ENCODE measurements at regions not wholly inside any gene's neighbourhood (a gene's known extent, or its start where the extent isn't known, plus 50 kb on each side); places are given as distances from the start of the nearest gene placed in this dataset.
"Not testable (repeated sequence)": the region's sequence is repeated elsewhere in the genome, so short reads cannot be mapped to it uniquely, and the experiment has no call there.

DNA sequence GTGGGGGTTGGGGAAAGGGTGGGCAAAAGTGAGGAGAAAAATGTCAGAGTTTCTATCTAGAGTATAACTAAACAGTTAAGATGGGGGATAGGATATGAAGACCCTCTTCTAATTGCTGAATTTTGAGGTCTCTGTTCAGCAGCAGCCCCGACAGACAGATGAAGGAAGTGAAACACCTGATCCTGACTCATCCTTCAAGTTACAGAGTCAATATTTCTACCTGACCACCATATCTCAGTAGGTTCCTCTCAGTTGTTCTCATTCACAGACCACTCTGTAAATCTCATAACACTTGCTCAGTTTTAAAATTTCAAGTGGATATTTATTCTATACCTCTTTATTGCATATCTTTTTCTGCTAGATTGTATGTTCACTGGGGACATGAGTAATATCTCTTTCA lies 69.5 kb downstream of the CCDC54 start:
- no peaks in the 10 kb centered on the region for H3K27me3 ChIP-seq (ENCODE audit: control insufficient read depth, insufficient read depth, low read length)
- no peak overlapping the region for H3K27ac ChIP-seq (ENCODE audit: low read length)
- no peak overlapping the region for H3K9ac ChIP-seq (ENCODE audit: low read length)
- peaks cover 3% of the 10 kb centered on the region for H3K4me1 ChIP-seq (ENCODE audit: control insufficient read depth, low read depth, low read length)
- H3K9me3 ChIP-seq (ENCODE audit: control insufficient read depth, low read depth, low read length): no peaks in the 10 kb centered on the region
- H3K36me3 ChIP-seq (ENCODE audit: control insufficient read depth, low read depth, low read length): no peaks in the 10 kb centered on the region
- H3K4me3 ChIP-seq (ENCODE audit: low read length): no peak overlapping the region

DNA sequence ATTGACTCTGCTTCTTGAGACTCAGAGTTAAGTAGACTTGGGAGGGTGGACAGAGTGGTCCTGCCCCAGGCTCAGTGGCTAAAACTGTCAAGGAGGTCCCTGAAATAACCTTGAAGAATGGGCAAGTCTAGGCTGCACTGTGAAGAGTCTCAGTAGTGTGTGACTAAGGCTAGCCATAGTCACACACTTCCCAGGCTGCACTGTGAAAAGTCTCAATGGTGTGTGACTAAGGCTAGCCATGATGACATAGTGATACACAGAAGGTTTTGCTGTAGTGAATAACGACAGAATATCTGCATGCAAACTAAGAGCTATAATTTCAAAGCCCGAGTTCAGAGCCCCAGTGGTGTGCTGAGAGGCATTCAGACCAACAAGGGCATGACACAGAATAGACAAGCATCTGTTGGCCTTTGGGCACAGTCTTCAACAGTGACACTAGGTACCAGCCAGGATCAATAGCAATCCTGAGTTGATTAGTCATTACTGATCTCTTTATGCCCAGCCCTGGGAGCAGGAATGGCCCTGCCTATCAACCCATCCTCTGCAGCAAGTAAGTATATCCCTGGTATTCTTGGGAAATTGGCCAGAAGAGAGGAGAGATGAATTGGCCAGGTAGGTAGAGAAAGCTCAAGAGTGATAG lies 72.4 kb upstream of the BBX start:
- Histone ChIP-seq H3K9ac (ENCODE audit: low read length) (no peak overlapping the region), H3K36me3 (ENCODE audit: control insufficient read depth, low read depth, low read length) (no peaks in the 10 kb centered on the region)

DNA sequence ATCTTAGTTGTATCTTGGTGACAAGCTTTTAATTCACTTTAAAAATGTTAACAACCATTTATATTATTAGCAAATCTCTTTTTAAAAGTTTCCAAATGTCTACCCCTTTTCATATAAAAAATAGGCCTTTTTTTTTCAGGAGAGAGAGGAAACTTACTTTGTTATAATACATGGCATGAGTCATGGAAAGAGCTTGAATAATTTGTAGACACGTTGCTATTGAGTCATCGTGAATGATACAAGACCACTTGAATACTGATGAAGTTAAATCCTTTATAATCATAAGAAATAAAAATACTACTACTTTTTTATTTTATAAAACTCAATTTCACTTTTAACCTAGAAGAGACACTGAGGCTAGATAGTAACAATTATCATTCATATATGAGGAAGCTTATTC lies 70.3 kb upstream of the BBX start:
- Histone ChIP-seq H3K36me3 (ENCODE audit: control insufficient read depth, low read depth, low read length) (no peaks in the 10 kb centered on the region), H3K27me3 (ENCODE audit: control insufficient read depth, insufficient read depth, low read length) (no peaks in the 10 kb centered on the region), H3K27ac (ENCODE audit: low read length) (no peak overlapping the region), H3K9ac (ENCODE audit: low read length) (no peak overlapping the region), H3K9me3 (ENCODE audit: control insufficient read depth, low read depth, low read length) (no peaks in the 10 kb centered on the region), H3K4me1 (ENCODE audit: control insufficient read depth, low read depth, low read length) (no peaks in the 10 kb centered on the region), H3K4me3 (ENCODE audit: low read length) (no peak overlapping the region)

More for the DNA sequence above, 72.4 kb upstream of the BBX start:
- no peak overlapping the region for H3K27ac ChIP-seq (ENCODE audit: low read length)
- H3K4me1 ChIP-seq (ENCODE audit: control insufficient read depth, low read depth, low read length): no peaks in the 10 kb centered on the region
- no peaks in the 10 kb centered on the region for H3K9me3 ChIP-seq (ENCODE audit: control insufficient read depth, low read depth, low read length)
- H3K27me3 ChIP-seq (ENCODE audit: control insufficient read depth, insufficient read depth, low read length): no peaks in the 10 kb centered on the region
- no peak overlapping the region for H3K4me3 ChIP-seq (ENCODE audit: low read length)

DNA sequence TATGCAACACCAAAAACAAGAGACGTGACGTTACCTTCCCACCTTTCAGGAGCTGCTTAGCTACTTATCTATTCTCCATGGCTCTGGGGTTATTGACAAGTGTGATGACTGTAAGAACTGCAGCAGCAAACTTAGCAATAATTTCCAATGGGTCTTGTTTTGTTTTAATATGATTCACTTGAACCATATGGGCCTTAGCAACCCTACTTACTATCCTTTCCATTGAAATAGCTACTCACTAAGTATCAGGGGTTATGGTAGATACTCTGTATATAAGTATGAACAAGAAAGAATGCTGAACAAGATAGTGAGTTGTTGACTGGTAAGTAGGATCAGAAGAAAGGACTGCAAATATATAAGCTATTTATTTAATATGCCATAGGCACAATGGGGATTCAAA lies 69.3 kb upstream of the BBX start:
- no peaks in the 10 kb centered on the region for H3K27me3 ChIP-seq (ENCODE audit: control insufficient read depth, insufficient read depth, low read length)
- H3K9ac ChIP-seq (ENCODE audit: low read length): no peak overlapping the region
- H3K27ac ChIP-seq (ENCODE audit: low read length): no peak overlapping the region
- H3K4me1 ChIP-seq (ENCODE audit: control insufficient read depth, low read depth, low read length): no peaks in the 10 kb centered on the region
- no peaks in the 10 kb centered on the region for H3K9me3 ChIP-seq (ENCODE audit: control insufficient read depth, low read depth, low read length)
- no peaks in the 10 kb centered on the region for H3K36me3 ChIP-seq (ENCODE audit: control insufficient read depth, low read depth, low read length)
- no peak overlapping the region for H3K4me3 ChIP-seq (ENCODE audit: low read length)

DNA sequence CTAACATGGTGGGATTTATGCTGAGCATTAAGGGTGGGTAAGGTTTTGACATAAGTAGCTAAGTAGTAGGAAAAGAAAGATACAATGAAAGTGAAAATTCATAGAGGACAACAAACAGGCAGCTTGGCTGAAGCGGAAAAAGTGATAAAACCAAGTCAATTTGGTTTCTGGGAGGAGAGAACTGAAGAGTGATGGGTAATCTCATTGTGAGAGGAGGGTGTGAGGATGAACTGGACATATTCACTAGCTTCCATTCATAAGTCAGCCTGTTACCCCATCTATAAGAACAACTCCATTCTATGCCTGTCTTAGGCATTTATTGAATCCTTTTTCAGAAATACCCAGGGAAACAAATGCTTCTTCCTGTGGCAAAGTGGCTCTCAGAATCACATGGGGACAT lies 67.1 kb upstream of the BBX start:
- Histone ChIP-seq H3K27me3 (ENCODE audit: control insufficient read depth, insufficient read depth, low read length) (no peaks in the 10 kb centered on the region), H3K9ac (ENCODE audit: low read length) (no peak overlapping the region), H3K4me1 (ENCODE audit: control insufficient read depth, low read depth, low read length) (no peaks in the 10 kb centered on the region), H3K9me3 (ENCODE audit: control insufficient read depth, low read depth, low read length) (no peaks in the 10 kb centered on the region), H3K27ac (ENCODE audit: low read length) (no peak overlapping the region), H3K4me3 (ENCODE audit: low read length) (no peak overlapping the region), H3K36me3 (ENCODE audit: control insufficient read depth, low read depth, low read length) (no peaks in the 10 kb centered on the region)

DNA sequence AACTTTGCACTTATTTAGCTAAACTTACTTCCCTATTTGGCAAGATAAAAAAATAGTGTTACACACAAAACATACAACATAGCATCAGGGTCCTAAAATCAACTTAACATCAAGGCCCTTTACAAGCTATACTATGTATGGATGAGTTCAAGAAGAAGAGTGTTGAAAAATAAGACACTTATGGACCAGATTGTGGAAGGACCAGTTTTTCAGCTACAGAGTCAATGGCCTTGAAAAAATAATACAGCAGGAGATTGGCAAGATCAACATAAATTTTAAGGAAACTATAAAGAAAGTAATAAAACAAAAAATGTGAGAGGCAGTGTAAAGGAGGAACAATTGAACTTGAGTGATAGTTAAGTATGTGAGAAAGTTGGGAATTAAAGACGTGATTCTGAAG lies 66.3 kb upstream of the BBX start:
- Histone ChIP-seq H3K4me3 (ENCODE audit: low read length) (no peak overlapping the region), H3K9me3 (ENCODE audit: control insufficient read depth, low read depth, low read length) (no peaks in the 10 kb centered on the region), H3K4me1 (ENCODE audit: control insufficient read depth, low read depth, low read length) (peaks cover 1% of the 10 kb centered on the region), H3K9ac (ENCODE audit: low read length) (no peak overlapping the region), H3K27me3 (ENCODE audit: control insufficient read depth, insufficient read depth, low read length) (no peaks in the 10 kb centered on the region), H3K36me3 (ENCODE audit: control insufficient read depth, low read depth, low read length) (no peaks in the 10 kb centered on the region), H3K27ac (ENCODE audit: low read length) (no peak overlapping the region)

DNA sequence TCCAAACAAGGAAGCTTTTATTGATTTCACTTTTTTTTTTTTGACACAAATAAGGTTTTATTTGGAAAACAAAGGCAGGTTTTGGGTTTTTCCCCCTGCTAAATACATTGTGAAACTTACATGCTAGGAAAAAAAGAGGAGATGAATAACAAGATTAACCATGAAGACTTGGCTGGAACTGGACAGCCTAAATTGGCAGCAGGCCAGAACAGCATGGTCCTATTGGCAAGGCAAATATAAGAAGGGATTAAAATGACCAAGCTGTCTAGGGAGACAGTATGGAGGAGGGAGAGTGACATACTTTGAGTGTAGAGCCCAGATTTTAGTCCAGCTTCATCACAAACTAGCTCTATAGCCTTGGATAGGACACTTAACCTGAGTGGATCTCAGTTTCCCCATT lies 63.9 kb upstream of the BBX start:
- no peaks in the 10 kb centered on the region for H3K9me3 ChIP-seq (ENCODE audit: control insufficient read depth, low read depth, low read length)
- peaks cover 12% of the 10 kb centered on the region for H3K4me1 ChIP-seq (ENCODE audit: control insufficient read depth, low read depth, low read length)
- H3K4me3 ChIP-seq (ENCODE audit: low read length): no peak overlapping the region
- no peak overlapping the region for H3K27ac ChIP-seq (ENCODE audit: low read length)
- H3K27me3 ChIP-seq (ENCODE audit: control insufficient read depth, insufficient read depth, low read length): no peaks in the 10 kb centered on the region
- no peak overlapping the region for H3K9ac ChIP-seq (ENCODE audit: low read length)
- H3K36me3 ChIP-seq (ENCODE audit: control insufficient read depth, low read depth, low read length): no peaks in the 10 kb centered on the region

DNA sequence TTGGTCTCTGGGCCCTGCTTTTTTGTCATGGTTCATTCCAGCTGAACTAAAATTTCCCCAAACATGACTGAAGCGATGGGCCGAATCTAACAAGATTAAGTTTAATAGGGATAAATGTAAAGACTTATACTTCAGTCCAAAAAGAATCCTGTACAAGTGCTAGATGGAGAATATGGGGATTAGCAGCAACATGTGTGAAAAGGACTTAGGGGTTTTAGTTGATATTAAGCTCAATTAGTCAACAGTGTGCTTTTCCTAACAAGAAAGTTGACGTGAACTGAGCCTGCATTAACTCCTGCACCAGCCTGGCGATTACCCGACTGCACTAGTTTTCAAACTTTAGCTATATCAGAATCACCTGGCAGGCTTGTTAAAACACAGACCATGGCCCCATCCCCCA lies 61.0 kb upstream of the BBX start:
- Histone ChIP-seq H3K27ac (ENCODE audit: low read length) (no peak overlapping the region), H3K36me3 (ENCODE audit: control insufficient read depth, low read depth, low read length) (no peaks in the 10 kb centered on the region), H3K4me3 (ENCODE audit: low read length) (no peak overlapping the region), H3K4me1 (ENCODE audit: control insufficient read depth, low read depth, low read length) (peaks cover 12% of the 10 kb centered on the region), H3K9me3 (ENCODE audit: control insufficient read depth, low read depth, low read length) (no peaks in the 10 kb centered on the region), H3K27me3 (ENCODE audit: control insufficient read depth, insufficient read depth, low read length) (no peaks in the 10 kb centered on the region), H3K9ac (ENCODE audit: low read length) (no peak overlapping the region)

DNA sequence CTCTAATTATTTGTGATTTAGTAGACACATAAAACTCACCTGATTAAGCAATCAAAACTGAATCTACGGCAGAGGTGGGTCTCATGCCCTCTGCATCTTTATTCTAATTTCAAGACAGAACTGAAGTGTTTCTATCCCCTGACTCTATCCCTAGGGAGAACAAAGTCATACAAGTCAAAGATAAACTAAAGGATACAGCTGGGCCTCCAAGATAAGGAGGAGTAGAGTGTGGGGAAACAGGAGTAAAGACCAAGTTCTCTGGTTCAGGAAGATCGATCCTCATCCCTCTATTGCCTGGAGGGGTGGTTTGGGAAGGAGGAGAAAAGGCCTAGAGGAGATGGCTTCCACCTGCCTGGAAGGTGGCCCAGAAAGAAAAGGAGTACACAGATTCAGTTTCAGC lies 58.7 kb upstream of the BBX start:
- Histone ChIP-seq H3K4me3 (ENCODE audit: low read length) (no peak overlapping the region), H3K36me3 (ENCODE audit: control insufficient read depth, low read depth, low read length) (no peaks in the 10 kb centered on the region)

DNA sequence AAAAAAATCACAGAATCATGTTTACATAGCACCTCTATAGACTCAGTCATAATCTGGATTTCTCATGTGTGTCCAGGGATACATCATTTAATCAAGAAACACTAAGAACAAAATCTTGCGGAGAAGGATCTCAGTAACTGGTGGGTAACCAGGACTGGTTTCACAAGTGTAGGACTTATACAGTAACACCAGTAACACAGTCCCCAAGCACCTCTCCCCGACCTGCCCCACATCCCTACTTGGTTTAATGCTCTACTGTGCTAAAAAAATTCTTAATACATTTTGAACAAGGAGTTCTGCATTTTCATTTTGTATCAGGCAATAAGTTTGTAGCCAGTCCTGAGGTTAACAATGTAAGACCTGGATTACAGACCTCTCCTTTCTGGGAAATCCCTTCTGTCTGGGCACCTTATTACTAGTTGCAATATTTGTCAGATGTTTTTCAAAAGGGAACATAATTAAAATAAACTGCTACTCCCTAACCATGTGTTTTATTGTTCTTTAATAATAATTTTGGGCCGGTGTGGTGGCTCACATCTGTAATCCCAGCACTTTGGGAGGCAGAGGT lies 57.6 kb upstream of the BBX start:
- peaks cover 12% of the 10 kb centered on the region for H3K4me1 ChIP-seq (ENCODE audit: control insufficient read depth, low read depth, low read length)
- no peak overlapping the region for H3K4me3 ChIP-seq (ENCODE audit: low read length)
- H3K9ac ChIP-seq (ENCODE audit: low read length): no peak overlapping the region
- no peaks in the 10 kb centered on the region for H3K9me3 ChIP-seq (ENCODE audit: control insufficient read depth, low read depth, low read length)
- H3K27me3 ChIP-seq (ENCODE audit: control insufficient read depth, insufficient read depth, low read length): no peaks in the 10 kb centered on the region
- no peak overlapping the region for H3K27ac ChIP-seq (ENCODE audit: low read length)
- no peaks in the 10 kb centered on the region for H3K36me3 ChIP-seq (ENCODE audit: control insufficient read depth, low read depth, low read length)

More for the DNA sequence above, 58.7 kb upstream of the BBX start:
- H3K27me3 ChIP-seq (ENCODE audit: control insufficient read depth, insufficient read depth, low read length): no peaks in the 10 kb centered on the region
- H3K9me3 ChIP-seq (ENCODE audit: control insufficient read depth, low read depth, low read length): no peaks in the 10 kb centered on the region
- no peak overlapping the region for H3K27ac ChIP-seq (ENCODE audit: low read length)
- H3K4me1 ChIP-seq (ENCODE audit: control insufficient read depth, low read depth, low read length): peaks cover 12% of the 10 kb centered on the region
- H3K9ac ChIP-seq (ENCODE audit: low read length): no peak overlapping the region

DNA sequence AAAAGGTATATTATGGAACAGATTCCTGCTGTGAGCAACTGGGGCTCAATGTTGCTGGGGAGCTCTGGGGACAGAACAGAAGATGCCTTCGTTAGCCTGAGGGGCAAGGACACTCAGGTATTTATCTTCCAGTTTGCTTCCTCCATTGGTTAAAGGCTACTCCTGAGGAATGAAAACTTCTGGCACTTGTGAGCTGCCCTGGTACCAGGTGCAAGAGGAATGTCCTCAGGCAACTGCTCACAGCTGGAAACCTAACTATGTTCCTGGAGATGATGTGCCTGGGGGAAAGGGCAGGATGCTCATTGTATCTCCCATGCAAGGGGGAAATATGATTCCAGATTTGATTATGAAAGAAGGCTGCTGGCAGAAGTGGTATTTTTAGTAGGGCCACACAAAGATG lies 54.0 kb upstream of the BBX start:
- no peaks in the 10 kb centered on the region for H3K9me3 ChIP-seq (ENCODE audit: control insufficient read depth, low read depth, low read length)
- no peak overlapping the region for H3K9ac ChIP-seq (ENCODE audit: low read length)
- no peaks in the 10 kb centered on the region for H3K4me1 ChIP-seq (ENCODE audit: control insufficient read depth, low read depth, low read length)
- no peak overlapping the region for H3K27ac ChIP-seq (ENCODE audit: low read length)
- no peak overlapping the region for H3K4me3 ChIP-seq (ENCODE audit: low read length)
- no peaks in the 10 kb centered on the region for H3K27me3 ChIP-seq (ENCODE audit: control insufficient read depth, insufficient read depth, low read length)
- no peaks in the 10 kb centered on the region for H3K36me3 ChIP-seq (ENCODE audit: control insufficient read depth, low read depth, low read length)

DNA sequence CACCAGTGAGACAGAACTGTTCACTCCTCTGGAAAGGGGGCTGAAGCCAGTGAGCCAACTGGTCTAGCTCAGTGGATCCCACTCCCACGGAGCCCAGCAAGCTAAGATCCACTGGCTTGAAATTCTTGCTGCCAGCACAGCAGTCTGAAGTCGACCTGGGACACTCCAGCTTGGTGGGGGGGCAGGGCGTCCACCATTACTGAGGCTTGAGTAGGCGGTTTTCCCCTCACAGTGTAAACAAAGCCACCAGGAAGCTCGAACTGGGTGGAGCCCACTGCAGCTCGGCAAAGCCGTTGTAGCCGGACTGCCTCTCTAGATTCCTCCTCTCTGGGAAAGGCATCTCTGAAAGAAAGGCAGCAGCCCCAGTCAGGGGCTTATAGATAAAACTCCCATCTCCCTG lies 52.3 kb upstream of the BBX start:
- not testable (repeated sequence) for H3K4me1 ChIP-seq (ENCODE audit: control insufficient read depth, low read depth, low read length); H3K27ac ChIP-seq (ENCODE audit: low read length); H3K4me3 ChIP-seq (ENCODE audit: low read length); H3K9ac ChIP-seq (ENCODE audit: low read length); H3K9me3 ChIP-seq (ENCODE audit: control insufficient read depth, low read depth, low read length); H3K27me3 ChIP-seq (ENCODE audit: control insufficient read depth, insufficient read depth, low read length); H3K36me3 ChIP-seq (ENCODE audit: control insufficient read depth, low read depth, low read length)

Measured in iPS-18a (cell line).